ENCODE measurements at regions not wholly inside any gene's neighbourhood (a gene's known extent, or its start where the extent isn't known, plus 50 kb on each side); places are given as distances from the start of the nearest gene placed in this dataset.
"Not testable (repeated sequence)": the region's sequence is repeated elsewhere in the genome, so short reads cannot be mapped to it uniquely, and the experiment has no call there.

DNA sequence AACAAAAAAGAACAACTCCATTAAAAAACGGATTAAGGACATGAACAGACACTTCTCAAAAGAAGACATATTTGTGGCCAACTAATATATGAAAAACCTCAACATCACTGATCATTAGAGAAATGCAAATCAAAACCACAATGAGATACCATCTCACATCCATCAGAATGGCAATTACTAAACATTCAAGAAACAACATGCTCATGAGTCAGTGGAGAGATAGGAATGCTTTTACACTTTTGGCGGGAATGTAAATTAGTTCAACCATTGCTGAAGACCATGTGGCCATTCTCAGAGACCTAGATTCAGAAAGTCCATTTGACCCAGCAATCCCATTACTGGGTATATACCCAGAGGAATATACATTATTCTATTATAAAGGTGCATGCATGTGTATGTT is 1442.6 kb upstream of the B3GALT2 start:
- H3K4me3 ChIP-seq (ENCODE audit: low read depth, low read length) = no peak overlapping the region
- DNase-seq (ENCODE audit: low read depth) = no peak
- TF ChIP-seq, protein P1, sequence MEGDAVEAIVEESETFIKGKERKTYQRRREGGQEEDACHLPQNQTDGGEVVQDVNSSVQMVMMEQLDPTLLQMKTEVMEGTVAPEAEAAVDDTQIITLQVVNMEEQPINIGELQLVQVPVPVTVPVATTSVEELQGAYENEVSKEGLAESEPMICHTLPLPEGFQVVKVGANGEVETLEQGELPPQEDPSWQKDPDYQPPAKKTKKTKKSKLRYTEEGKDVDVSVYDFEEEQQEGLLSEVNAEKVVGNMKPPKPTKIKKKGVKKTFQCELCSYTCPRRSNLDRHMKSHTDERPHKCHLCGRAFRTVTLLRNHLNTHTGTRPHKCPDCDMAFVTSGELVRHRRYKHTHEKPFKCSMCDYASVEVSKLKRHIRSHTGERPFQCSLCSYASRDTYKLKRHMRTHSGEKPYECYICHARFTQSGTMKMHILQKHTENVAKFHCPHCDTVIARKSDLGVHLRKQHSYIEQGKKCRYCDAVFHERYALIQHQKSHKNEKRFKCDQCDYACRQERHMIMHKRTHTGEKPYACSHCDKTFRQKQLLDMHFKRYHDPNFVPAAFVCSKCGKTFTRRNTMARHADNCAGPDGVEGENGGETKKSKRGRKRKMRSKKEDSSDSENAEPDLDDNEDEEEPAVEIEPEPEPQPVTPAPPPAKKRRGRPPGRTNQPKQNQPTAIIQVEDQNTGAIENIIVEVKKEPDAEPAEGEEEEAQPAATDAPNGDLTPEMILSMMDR (conservative IDR thresholded peaks at IDR 0.05; ENCODE audit: low read depth, low read length) = no peak

DNA sequence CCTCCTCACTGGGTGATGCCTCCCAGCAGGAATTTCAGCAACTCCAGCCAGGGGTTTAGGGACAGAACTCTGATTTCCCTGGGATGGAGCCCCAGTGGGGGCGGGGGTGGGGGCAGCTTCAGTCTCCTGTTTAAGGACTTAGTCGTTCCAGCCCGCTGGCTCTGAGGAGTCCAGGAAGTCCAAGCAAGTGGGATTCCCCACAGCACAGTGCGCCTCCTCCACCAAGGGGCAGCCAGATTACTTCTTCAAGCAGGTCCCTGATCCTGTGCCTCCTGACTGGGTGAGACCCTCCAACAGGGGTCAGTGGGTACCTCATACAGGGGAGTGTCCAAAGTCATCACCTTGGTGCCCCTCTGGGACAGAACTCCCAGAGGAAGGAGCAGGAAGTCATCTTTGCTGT is 1438.4 kb upstream of the B3GALT2 start:
- no peak overlapping the region for H3K4me3 ChIP-seq (ENCODE audit: low read depth, low read length)
- DNase-seq (ENCODE audit: low read depth) = no peak
- TF ChIP-seq, protein P1 (conservative IDR thresholded peaks at IDR 0.05; ENCODE audit: low read depth, low read length) = no peak

DNA sequence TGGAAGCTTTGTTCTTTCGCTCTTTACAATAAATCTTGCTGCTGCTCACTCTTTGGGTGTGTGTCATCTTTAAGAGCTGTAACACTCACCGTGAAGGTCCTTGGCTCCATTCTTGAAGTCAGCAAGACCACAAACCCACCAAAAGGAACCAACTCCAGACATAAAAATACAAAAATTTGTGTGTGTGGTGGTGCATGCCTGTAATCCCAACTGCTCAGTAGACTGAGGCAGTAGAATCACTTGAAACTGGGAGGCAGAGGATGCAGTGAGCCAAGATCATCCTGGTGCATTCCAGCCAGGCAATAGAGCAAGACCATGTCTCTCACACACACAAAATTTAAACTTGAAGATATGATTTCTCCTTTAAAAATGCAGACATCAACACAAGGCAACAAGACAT is 1431.7 kb upstream of the B3GALT2 start:
- TF ChIP-seq, protein P1 (conservative IDR thresholded peaks at IDR 0.05; ENCODE audit: low read depth, low read length) = no peak
- DNase-seq (ENCODE audit: low read depth) = no peak
- no peak overlapping the region for H3K4me3 ChIP-seq (ENCODE audit: low read depth, low read length)

DNA sequence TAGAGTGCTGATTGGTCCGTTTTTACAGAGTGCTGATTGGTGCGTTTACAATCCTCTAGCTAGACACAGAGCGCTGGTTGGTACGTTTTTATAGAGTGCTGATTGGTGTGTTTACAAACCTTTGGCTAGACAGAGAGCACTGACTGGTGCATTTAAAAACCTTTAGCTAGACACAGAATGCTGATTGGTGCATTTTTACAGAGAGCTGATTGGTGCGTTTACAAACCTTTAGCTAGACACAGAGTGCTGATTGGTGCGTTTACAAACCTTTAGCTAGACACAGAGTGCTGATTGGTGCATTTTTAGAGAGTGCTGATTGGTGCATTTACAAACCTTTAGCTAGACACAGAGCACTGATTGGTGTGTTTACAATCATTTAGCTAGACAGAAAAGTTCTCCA is 1430.9 kb upstream of the B3GALT2 start:
- H3K4me3 ChIP-seq (ENCODE audit: low read depth, low read length); DNase-seq (ENCODE audit: low read depth): not testable (repeated sequence)

DNA sequence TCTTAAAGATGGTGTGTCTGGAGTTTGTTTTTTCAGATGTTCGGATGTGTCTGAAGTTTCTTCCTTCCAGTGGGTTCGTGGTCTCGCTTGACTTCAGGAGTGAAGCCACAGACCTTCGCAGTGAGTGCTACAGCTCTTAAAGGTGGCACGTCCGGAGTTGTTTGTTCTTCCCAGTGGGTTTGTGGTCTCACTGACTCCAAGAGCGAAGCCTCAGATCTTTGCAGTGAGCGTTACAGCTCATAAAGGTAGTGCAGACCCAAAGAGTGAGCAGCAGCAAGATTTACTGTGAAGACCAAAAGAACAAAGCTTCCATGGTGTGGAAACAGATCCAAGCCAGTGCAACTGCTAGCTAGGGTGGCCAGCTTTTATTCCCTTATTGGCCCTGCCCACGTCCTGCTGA is 1430.4 kb upstream of the B3GALT2 start:
- no peak overlapping the region for H3K4me3 ChIP-seq (ENCODE audit: low read depth, low read length)
- TF ChIP-seq, protein P1 (conservative IDR thresholded peaks at IDR 0.05; ENCODE audit: low read depth, low read length) = no peak

DNA sequence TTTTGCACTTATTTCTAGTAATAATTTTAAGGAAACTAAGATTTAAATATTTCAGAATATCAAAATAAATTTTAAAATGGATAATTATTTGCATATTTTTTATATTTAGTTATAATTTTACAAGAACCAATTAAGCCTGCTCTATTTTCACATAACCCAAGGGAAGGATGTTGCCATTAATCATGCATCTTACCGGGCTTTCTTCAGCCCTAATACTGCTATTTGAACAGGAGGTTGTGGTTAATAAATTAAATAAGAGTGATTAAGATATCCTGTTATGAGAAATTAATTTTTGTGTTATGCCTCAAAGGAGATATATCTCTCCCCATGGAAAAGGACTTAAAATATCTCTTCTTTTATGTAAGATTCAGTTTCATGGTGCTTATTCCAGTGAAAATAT is 1415.8 kb upstream of the B3GALT2 start:
- no peak for DNase-seq (ENCODE audit: low read depth)
- TF ChIP-seq, protein P1 (conservative IDR thresholded peaks at IDR 0.05; ENCODE audit: low read depth, low read length) = no peak
- no peak overlapping the region for H3K4me3 ChIP-seq (ENCODE audit: low read depth, low read length)

More for the DNA sequence above, 1430.4 kb upstream of the B3GALT2 start:
- no peak for DNase-seq (ENCODE audit: low read depth)

DNA sequence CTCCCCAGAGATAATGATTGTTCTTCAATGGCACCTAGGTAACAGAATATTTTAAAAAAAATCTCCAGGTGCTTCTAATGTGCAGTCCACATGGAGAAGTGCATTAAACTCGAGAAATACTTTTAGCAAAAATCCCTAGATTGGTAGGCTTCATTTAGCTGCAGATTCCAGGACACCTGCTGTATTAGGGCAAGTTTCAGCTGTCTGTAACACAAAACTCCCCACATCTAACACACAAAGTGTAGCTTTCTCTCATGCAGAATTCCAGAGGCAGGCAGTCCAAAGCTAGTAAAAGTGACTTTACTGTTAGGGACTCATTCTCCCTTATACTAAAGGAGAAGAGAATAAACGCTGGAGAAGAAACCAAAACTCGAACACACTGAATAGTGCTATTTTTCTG is 1414.3 kb upstream of the B3GALT2 start:
- TF ChIP-seq, protein P1 (conservative IDR thresholded peaks at IDR 0.05; ENCODE audit: low read depth, low read length) = no peak
- no peak for DNase-seq (ENCODE audit: low read depth)
- H3K4me3 ChIP-seq (ENCODE audit: low read depth, low read length) = no peak overlapping the region

DNA sequence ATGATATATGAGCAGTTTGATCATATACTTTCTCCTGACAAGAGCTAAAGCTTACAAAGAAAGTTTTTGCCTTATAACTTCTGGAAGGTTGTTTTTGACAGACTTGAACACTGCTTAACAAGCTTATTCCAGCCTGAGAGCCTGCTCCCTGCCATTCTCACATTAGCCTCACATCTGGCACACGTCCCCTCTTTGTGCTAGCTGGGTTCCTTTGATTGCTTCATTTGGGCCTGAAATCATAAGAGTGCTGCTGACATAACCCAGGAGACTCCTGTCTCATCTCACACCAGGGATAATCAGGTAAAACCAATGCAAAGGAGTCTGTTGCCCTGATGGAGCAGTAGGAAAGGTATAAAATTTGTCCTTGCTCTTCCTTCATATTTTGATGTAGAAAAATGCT is 1411.7 kb upstream of the B3GALT2 start:
- TF ChIP-seq, protein P1 (conservative IDR thresholded peaks at IDR 0.05; ENCODE audit: low read depth, low read length) = no peak
- DNase-seq (ENCODE audit: low read depth) = no peak

More for the DNA sequence above, 1411.7 kb upstream of the B3GALT2 start:
- H3K4me3 ChIP-seq (ENCODE audit: low read depth, low read length) = no peak overlapping the region

Measured in epithelial cell of proximal tubule (primary cell).